DOHH2 (cell line): ENCODE measurements at regions not wholly inside any gene's neighbourhood (a gene's known extent, or its start where the extent isn't known, plus 50 kb on each side); places are given as distances from the start of the nearest gene placed in this dataset.

Experiments used
- CTCF ChIP-seq: fragments of 200-600 bp; sonication (generic); IDR thresholded peaks from one replicate; pipeline ENCODE4 v1.5.1; 2014; ENCODE audit warnings: antibody characterized with exemption, mild to moderate bottlenecking, low read depth, low read length; ENCODE audit not compliant: poor library complexity, severe bottlenecking
- EZH2phosphoT487 ChIP-seq: fragments of 200-600 bp; sonication (generic); IDR thresholded peaks from 2 replicates; pipeline ENCODE4 v1.6.1; 2017; ENCODE audit warnings: borderline replicate concordance, mild to moderate bottlenecking, antibody characterized with exemption, low read length, moderate library complexity, mixed read lengths

GRCh38 chr6:140108167-140108566, 733.7 kb upstream of the CITED2 start:
- TF ChIP-seq CTCF (no peak), EZH2phosphoT487 (no peak)
